GM23338 (cell line): ENCODE measurements at regions not wholly inside any gene's neighbourhood (a gene's known extent, or its start where the extent isn't known, plus 50 kb on each side); places are given as distances from the start of the nearest gene placed in this dataset.
A peak's percentile ranks its signal among the peaks of the same experiment; 100 is the strongest.

ENCODE experiments used
- ATAC-seq: fragments of 200-7000 bp; cut with Tn5 transposase; 3 replicates; pipeline ENCODE4 v1.9.1; 2020
- DNase-seq: peaks from one replicate; pipeline ENCODE4 v3.0.0-alpha.2; 2015; ENCODE audit warnings: low spot score
- H2AFZ ChIP-seq: fragments of 200-600 bp; sonication (generic); 2 replicates; pipeline ENCODE4 v1.8.0; 2016; ENCODE audit warnings: antibody characterized with exemption, mild to moderate bottlenecking, moderate library complexity
- H3F3A ChIP-seq: fragments of 200-600 bp; sonication (generic); replicated peaks from 2 replicates; pipeline ENCODE4 v1.8.0; 2017; ENCODE audit warnings: antibody characterized with exemption, mixed run types, low read depth
- H3K27ac ChIP-seq: fragments of 200-600 bp; sonication (generic); 2 replicates; pipeline ENCODE4 v1.6.1; 2016; ENCODE audit warnings: low read depth
- H3K27me3 ChIP-seq: fragments of 200-600 bp; sonication (generic); 2 replicates; pipeline ENCODE4 v1.8.0; 2016; ENCODE audit warnings: mild to moderate bottlenecking, mixed run types, moderate library complexity; ENCODE audit not compliant: insufficient read depth
- H3K36me3 ChIP-seq: fragments of 200-600 bp; sonication (generic); 2 replicates; pipeline ENCODE4 v1.8.0; 2016; ENCODE audit warnings: mild to moderate bottlenecking; ENCODE audit not compliant: insufficient read depth
- H3K4me1 ChIP-seq: fragments of 200-600 bp; sonication (generic); 2 replicates; pipeline ENCODE4 v1.8.0; 2016; ENCODE audit warnings: mild to moderate bottlenecking, moderate library complexity; ENCODE audit not compliant: insufficient read depth
- H3K4me2 ChIP-seq: fragments of 200-600 bp; sonication (generic); 2 replicates; pipeline ENCODE4 v1.7.1; 2017; ENCODE audit warnings: mixed run types
- H3K4me3 ChIP-seq: fragments of 200-600 bp; sonication (generic); 2 replicates; pipeline ENCODE4 v1.6.1; 2016; ENCODE audit warnings: mixed run types
- H3K79me2 ChIP-seq: fragments of 200-600 bp; sonication (generic); replicated peaks from 2 replicates; pipeline ENCODE4 v1.8.0; 2017; ENCODE audit warnings: mild to moderate bottlenecking; ENCODE audit not compliant: insufficient read depth
- H3K9me2 ChIP-seq: fragments of 200-600 bp; sonication (generic); 2 replicates; pipeline ENCODE4 v1.8.0; 2017; ENCODE audit not compliant: insufficient read depth
- H4K20me1 ChIP-seq: fragments of 200-600 bp; sonication (generic); replicated peaks from 2 replicates; pipeline ENCODE4 v1.8.0; 2017; ENCODE audit warnings: mild to moderate bottlenecking; ENCODE audit not compliant: insufficient read depth
- H3K27ac Mint-ChIP-seq: 2 replicates; pipeline ENCODE4 v1.8.0; 2020; ENCODE audit warnings: inconsistent platforms, mild to moderate bottlenecking, moderate library complexity, mixed read lengths
- H3K27me3 Mint-ChIP-seq: 3 replicates; pipeline ENCODE4 v1.8.0; 2022; ENCODE audit warnings: low read depth, mild to moderate bottlenecking, moderate library complexity, mixed read lengths, inconsistent platforms; ENCODE audit not compliant: insufficient read depth, poor library complexity
- H3K36me3 Mint-ChIP-seq: 3 replicates; pipeline ENCODE4 v1.8.0; 2021; ENCODE audit warnings: low read depth, mild to moderate bottlenecking, inconsistent platforms, moderate library complexity, mixed read lengths
- H3K4me1 Mint-ChIP-seq: 3 replicates; pipeline ENCODE4 v1.8.0; 2020; ENCODE audit warnings: mild to moderate bottlenecking, inconsistent platforms, mixed read lengths
- H3K4me3 Mint-ChIP-seq: 3 replicates; pipeline ENCODE4 v1.8.0; 2021; ENCODE audit warnings: moderate library complexity, mild to moderate bottlenecking, inconsistent platforms, mixed read lengths
- H3K9me3 Mint-ChIP-seq: 3 replicates; pipeline ENCODE4 v1.8.0; 2020; ENCODE audit warnings: moderate library complexity, mild to moderate bottlenecking, inconsistent platforms, mixed read lengths
- EZH2 ChIP-seq: fragments of 200-600 bp; sonication (generic); IDR thresholded peaks from one replicate; pipeline ENCODE4 v1.8.0; 2017; ENCODE audit warnings: antibody characterized with exemption, mild to moderate bottlenecking, low read depth; ENCODE audit not compliant: unreplicated experiment
- EZH2phosphoT487 ChIP-seq: fragments of 200-600 bp; sonication (generic); IDR thresholded peaks from one replicate; pipeline ENCODE4 v1.8.1; 2018; ENCODE audit warnings: antibody characterized with exemption; ENCODE audit not compliant: unreplicated experiment
- NANOG ChIP-seq: IDR thresholded peaks from 2 replicates; pipeline ENCODE4 v1.6.1; 2016; ENCODE audit warnings: antibody characterized with exemption, borderline replicate concordance
- POLR2AphosphoS5 ChIP-seq: IDR thresholded peaks from 2 replicates; pipeline ENCODE4 v1.6.1; 2016; ENCODE audit warnings: antibody characterized with exemption, low read depth
- STAT1 ChIP-seq: IDR thresholded peaks from one replicate; pipeline ENCODE4 v1.6.1; 2016; ENCODE audit warnings: antibody characterized with exemption; ENCODE audit not compliant: unreplicated experiment
- ZNF114 ChIP-seq: fragments of 250-450 bp; sonication (Bioruptor Pico); IDR thresholded peaks from 2 replicates; pipeline ENCODE4 v1.5.0; 2020; ENCODE audit warnings: mild to moderate bottlenecking, moderate library complexity
- ZNF331 ChIP-seq: fragments of 250-450 bp; sonication (Bioruptor Pico); IDR thresholded peaks from 2 replicates; pipeline ENCODE4 v1.5.0; 2020; ENCODE audit warnings: low read depth, mild to moderate bottlenecking, moderate library complexity
- TF ChIP-seq, protein P1 (sequence below), 2 experiments: fragments of 200-600 bp in 1 of 2; sonication (generic) in 1 of 2; conservative IDR thresholded peaks; 2 replicates each; pipeline versions ENCODE4 v1.5.1 to v1.6.1; 2016 to 2017; ENCODE audit warnings: antibody characterized with exemption in 2 of 2, low read depth in 2 of 2, mild to moderate bottlenecking in 2 of 2, moderate library complexity in 1 of 2
- TF ChIP-seq, protein P2 (sequence below): IDR thresholded peaks from 2 replicates; pipeline ENCODE4 v1.6.1; 2016; ENCODE audit warnings: antibody characterized with exemption
- TF ChIP-seq, protein P3 (sequence below): IDR thresholded peaks from one replicate; pipeline ENCODE4 v1.6.1; 2018; ENCODE audit warnings: antibody characterized with exemption; ENCODE audit not compliant: unreplicated experiment

DNA sequence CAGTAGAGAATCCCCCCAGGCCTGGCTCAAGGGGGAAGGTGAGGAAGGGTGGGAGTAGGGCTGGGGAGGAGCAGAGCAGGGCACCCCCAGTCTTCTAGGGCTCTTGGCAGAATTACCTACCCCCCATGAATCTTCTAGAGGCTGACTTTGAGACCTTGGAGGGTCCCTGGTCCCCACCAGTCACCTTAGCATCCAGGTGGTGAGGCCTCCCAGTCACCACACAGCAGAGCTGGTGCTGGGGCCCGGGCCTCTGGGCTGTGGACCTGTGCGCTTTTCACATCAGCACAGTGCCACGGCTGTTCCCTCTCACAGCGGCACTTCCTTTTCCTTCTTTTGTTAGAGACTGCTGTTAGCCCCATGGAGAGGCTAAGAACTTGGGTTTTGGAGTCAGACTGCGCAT lies 148.6 kb upstream of the PITX1 start:
- Mint-ChIP-seq H3K27ac (no peak overlapping the region), H3K36me3 (no peaks in the 10 kb centered on the region), H3K27me3 (peaks cover 4% of the 10 kb centered on the region), H3K4me3 (no peak overlapping the region), H3K4me1 (peaks cover 13% of the 10 kb centered on the region), H3K9me3 (no peaks in the 10 kb centered on the region)
- H2AFZ ChIP-seq = no peak overlapping the region
- TF ChIP-seq, protein P1, sequence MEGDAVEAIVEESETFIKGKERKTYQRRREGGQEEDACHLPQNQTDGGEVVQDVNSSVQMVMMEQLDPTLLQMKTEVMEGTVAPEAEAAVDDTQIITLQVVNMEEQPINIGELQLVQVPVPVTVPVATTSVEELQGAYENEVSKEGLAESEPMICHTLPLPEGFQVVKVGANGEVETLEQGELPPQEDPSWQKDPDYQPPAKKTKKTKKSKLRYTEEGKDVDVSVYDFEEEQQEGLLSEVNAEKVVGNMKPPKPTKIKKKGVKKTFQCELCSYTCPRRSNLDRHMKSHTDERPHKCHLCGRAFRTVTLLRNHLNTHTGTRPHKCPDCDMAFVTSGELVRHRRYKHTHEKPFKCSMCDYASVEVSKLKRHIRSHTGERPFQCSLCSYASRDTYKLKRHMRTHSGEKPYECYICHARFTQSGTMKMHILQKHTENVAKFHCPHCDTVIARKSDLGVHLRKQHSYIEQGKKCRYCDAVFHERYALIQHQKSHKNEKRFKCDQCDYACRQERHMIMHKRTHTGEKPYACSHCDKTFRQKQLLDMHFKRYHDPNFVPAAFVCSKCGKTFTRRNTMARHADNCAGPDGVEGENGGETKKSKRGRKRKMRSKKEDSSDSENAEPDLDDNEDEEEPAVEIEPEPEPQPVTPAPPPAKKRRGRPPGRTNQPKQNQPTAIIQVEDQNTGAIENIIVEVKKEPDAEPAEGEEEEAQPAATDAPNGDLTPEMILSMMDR (conservative IDR thresholded peaks at IDR 0.05; ENCODE audit: low read depth in 2 of 2) = no peak
- TF ChIP-seq, protein P2, sequence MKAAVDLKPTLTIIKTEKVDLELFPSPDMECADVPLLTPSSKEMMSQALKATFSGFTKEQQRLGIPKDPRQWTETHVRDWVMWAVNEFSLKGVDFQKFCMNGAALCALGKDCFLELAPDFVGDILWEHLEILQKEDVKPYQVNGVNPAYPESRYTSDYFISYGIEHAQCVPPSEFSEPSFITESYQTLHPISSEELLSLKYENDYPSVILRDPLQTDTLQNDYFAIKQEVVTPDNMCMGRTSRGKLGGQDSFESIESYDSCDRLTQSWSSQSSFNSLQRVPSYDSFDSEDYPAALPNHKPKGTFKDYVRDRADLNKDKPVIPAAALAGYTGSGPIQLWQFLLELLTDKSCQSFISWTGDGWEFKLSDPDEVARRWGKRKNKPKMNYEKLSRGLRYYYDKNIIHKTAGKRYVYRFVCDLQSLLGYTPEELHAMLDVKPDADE = no peak
- TF ChIP-seq ZNF331 (CRISPR knock-in tag) (no peak), EZH2 (no peak), POLR2AphosphoS5 (no peak), ZNF114 (CRISPR knock-in tag) (no peak), EZH2phosphoT487 (no peak), STAT1 (no peak)
- TF ChIP-seq, protein P3, sequence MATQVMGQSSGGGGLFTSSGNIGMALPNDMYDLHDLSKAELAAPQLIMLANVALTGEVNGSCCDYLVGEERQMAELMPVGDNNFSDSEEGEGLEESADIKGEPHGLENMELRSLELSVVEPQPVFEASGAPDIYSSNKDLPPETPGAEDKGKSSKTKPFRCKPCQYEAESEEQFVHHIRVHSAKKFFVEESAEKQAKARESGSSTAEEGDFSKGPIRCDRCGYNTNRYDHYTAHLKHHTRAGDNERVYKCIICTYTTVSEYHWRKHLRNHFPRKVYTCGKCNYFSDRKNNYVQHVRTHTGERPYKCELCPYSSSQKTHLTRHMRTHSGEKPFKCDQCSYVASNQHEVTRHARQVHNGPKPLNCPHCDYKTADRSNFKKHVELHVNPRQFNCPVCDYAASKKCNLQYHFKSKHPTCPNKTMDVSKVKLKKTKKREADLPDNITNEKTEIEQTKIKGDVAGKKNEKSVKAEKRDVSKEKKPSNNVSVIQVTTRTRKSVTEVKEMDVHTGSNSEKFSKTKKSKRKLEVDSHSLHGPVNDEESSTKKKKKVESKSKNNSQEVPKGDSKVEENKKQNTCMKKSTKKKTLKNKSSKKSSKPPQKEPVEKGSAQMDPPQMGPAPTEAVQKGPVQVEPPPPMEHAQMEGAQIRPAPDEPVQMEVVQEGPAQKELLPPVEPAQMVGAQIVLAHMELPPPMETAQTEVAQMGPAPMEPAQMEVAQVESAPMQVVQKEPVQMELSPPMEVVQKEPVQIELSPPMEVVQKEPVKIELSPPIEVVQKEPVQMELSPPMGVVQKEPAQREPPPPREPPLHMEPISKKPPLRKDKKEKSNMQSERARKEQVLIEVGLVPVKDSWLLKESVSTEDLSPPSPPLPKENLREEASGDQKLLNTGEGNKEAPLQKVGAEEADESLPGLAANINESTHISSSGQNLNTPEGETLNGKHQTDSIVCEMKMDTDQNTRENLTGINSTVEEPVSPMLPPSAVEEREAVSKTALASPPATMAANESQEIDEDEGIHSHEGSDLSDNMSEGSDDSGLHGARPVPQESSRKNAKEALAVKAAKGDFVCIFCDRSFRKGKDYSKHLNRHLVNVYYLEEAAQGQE = no peak
- H3K4me1 ChIP-seq = no peaks in the 10 kb centered on the region
- H4K20me1 ChIP-seq = no peaks in the 10 kb centered on the region
- H3K4me2 ChIP-seq = no peak overlapping the region
- DNase-seq (no peak), ATAC-seq (no peak)
- no peak overlapping the region for H3K4me3 ChIP-seq
- no peak overlapping the region for H3K27ac ChIP-seq
- no peaks in the 10 kb centered on the region for H3K9me2 ChIP-seq
- no peaks in the 10 kb centered on the region for H3F3A ChIP-seq
- H3K79me2 ChIP-seq = no peaks in the 10 kb centered on the region
- no peaks in the 10 kb centered on the region for H3K27me3 ChIP-seq
- no peaks in the 10 kb centered on the region for H3K36me3 ChIP-seq

DNA sequence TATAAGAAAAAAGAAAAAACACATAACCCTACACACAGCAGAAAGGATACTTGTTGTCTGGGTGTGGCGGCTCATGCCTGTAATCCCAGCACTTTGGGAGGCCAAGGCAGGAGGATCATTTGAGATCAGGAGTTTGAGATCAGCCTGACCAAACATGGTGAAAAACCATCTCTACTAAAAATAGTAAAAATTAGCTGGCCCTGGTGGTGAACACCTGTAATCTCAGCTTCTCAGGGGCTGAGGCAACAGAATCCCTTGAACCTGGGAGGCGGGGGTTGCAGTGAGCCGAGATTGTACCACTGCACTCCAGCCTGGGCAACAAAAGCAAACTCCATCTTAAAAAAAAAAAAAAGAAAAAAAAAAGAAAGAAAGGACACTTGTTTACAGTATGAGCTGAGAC lies 147.6 kb upstream of the PITX1 start:
- Mint-ChIP-seq H3K36me3 (no peaks in the 10 kb centered on the region), H3K27me3 (peaks cover 7% of the 10 kb centered on the region), H3K9me3 (no peaks in the 10 kb centered on the region; the same call in 2 of the 3 replicates), H3K4me3 (no peak overlapping the region), H3K27ac (no peak overlapping the region), H3K4me1 (peaks cover 9% of the 10 kb centered on the region)
- no peak overlapping the region for H2AFZ ChIP-seq
- H3K4me1 ChIP-seq = no peaks in the 10 kb centered on the region
- H3K27ac ChIP-seq = no peak overlapping the region
- no peaks in the 10 kb centered on the region for H3K27me3 ChIP-seq
- ATAC-seq = no peak
- DNase-seq = peak; percentile 21
- no peaks in the 10 kb centered on the region for H4K20me1 ChIP-seq
- no peaks in the 10 kb centered on the region for H3K9me2 ChIP-seq
- no peaks in the 10 kb centered on the region for H3K79me2 ChIP-seq
- no peak overlapping the region for H3K4me2 ChIP-seq
- H3K36me3 ChIP-seq = no peaks in the 10 kb centered on the region
- H3F3A ChIP-seq = no peaks in the 10 kb centered on the region
- H3K4me3 ChIP-seq = no peak overlapping the region
- TF ChIP-seq ZNF331 (CRISPR knock-in tag) = no peak
- TF ChIP-seq EZH2phosphoT487 = no peak
- no peak for TF ChIP-seq STAT1
- no peak for TF ChIP-seq ZNF114 (CRISPR knock-in tag)
- TF ChIP-seq EZH2 = no peak
- TF ChIP-seq POLR2AphosphoS5 = no peak
- TF ChIP-seq NANOG = no peak
